LoVo (cell line): ENCODE measurements at regions not wholly inside any gene's neighbourhood (a gene's known extent, or its start where the extent isn't known, plus 50 kb on each side); places are given as distances from the start of the nearest gene placed in this dataset.
A peak's percentile ranks its signal among the peaks of the same experiment; 100 is the strongest.

Experiments used
- DNase-seq: peaks from one replicate; pipeline ENCODE4 v3.0.0-alpha.2; 2016; ENCODE audit warnings: low spot score

DNA sequence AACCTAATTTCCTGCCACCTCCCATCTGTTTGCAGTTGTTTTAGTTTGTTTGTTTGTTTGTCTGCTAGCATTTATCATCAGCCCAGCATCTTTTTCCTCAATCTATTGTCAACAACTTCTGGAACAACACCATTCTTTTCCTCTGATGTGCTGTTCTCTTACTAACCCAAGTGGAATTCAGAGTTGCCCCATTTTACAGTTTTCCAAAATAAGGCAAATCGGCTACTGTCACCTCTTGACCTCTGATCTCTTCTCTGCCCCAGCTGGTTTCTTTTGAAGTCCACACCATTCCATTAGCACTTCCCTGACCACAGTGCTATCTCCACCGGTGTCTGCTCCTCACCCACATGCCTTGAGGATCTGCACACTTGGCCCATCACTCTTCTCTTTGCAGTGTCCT lies 102.4 kb downstream of the EFNB2 start:
- DNase-seq = peak; percentile 6

- DNase-seq = peak; percentile 65
Observed at GRCh38 chr13:106432636-106433035, 102.8 kb downstream of the EFNB2 start.

- no peak for DNase-seq
Observed at GRCh38 chr13:106426909-106427308, 108.6 kb downstream of the EFNB2 start.

GRCh38 chr13:106425661-106426060 lies 109.8 kb downstream of the EFNB2 start:
- DNase-seq = no peak

- DNase-seq = no peak
Observed at GRCh38 chr13:106424805-106425204, 110.7 kb downstream of the EFNB2 start.

DNA sequence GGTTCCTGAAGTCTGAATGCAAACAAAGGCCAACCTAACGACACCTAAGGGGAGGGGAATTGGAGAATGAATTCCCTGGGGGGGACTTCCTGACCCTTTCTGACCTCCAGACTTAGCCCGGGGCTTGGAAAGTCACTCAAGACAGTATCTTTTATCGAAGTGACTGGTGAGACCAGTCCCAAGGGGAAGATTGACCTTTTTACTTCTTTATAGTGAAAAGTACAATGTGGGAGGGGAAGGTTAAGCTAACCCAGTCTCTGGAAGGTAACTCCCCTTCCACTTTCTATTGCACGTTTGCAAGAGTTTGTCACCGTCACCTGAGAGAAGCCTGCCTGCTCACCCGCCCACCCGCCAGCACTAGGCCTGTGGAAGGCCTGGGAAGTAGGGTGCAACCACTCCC lies 111.9 kb downstream of the EFNB2 start:
- no peak for DNase-seq

DNA sequence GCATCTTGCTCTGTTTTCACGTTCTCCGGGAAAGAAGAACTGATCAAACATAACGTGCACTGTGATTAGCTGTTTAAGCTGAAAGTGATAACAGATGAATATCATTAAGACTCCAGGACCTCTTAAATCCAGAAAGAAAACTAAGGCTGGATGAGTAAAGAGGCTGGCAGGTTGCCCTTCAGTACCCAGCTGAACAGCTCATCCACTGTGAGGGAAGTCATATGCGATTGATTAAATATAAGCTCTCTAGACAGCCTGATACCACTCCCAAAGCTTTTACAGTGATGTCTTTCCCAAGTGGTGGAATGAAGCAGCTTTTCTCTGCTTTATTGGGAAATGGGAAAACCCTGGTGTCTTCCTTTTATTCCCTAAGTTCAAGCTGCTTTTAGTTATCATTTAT lies 116.9 kb downstream of the EFNB2 start:
- DNase-seq = no peak

- no peak for DNase-seq
Observed at GRCh38 chr13:106417467-106418110, 117.9 kb downstream of the EFNB2 start.

DNA sequence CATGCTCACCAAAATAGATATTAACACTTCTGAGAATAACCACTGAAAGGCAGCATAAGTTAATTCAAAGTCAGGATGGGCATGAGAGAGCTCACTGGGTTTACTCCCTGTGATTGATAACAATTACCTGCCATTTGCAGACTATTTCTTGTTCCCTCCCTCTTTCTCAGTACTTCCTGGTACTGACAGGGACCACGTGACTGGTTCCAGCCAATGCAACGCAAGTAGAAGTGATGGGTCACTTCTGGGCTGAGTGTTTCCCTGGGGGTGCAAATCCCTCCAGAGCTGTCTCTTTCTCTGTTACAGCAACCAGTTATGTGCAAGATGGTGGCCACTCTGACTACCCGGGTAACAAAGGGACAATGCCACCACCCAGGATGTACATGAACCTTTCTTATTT lies 118.8 kb downstream of the EFNB2 start:
- DNase-seq = no peak

- no peak for DNase-seq
Observed at GRCh38 chr13:106415971-106416370, 119.5 kb downstream of the EFNB2 start.

GRCh38 chr13:106415442-106415841 lies 120.0 kb downstream of the EFNB2 start:
- no peak for DNase-seq

DNA sequence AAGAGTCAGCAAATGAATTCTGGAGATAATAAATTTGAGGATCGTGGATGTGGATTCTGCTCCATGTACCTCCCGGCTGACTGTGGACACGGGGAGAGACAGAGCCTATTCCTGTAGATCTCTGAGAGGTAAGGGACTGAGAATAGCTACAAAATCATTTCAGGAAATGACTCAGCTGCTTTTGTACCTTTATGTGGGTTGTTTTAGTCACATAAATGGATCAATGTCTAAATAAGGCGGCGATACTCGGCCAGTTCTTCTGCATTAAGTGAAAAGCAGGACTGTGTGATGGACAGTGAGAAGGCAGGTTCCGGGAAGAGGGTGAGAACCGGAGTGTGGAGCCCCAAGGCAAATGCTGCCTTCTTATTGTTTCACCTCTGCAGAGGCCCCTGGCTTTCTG lies 128.1 kb downstream of the EFNB2 start:
- no peak for DNase-seq

DNA sequence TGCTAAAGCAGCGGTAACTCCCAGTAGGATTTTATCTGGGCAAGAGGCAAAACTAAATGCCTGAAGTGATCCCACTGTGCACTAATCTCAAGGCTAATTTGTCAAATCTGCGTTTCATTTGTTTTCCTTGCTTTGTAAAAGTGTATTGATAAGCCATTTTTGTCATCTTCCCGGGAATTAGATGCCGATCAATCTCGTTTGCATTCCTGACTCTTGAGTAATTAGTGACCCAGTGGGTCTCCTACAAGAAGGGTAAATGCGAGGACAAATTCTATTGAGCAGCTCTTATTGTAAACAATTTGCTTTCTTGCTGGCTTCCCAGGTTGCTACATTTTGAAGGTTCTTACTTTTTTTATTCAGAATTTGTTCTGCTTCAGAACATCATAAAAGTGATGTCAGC lies 129.7 kb downstream of the EFNB2 start:
- DNase-seq = no peak

GRCh38 chr13:106403280-106403679 lies 132.2 kb downstream of the EFNB2 start:
- DNase-seq = no peak

DNA sequence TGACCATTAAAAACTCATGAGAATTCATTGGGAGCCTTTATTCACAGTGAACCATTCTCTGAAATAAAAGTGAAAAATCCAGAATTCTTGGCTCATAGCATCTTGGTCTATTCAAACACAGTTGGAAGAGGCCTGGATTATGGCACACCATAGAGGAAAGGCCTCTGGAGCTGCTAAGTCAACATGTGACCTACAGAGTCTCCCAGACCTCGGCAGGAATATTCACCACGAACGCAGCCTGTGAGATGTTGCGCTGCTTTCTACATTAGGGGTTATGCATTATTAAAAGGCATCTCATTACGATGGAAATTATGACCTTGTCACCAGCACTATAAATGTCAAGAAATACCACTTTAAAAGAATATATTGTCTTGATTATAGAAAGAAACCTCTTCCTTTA lies 132.6 kb downstream of the EFNB2 start:
- no peak for DNase-seq

DNA sequence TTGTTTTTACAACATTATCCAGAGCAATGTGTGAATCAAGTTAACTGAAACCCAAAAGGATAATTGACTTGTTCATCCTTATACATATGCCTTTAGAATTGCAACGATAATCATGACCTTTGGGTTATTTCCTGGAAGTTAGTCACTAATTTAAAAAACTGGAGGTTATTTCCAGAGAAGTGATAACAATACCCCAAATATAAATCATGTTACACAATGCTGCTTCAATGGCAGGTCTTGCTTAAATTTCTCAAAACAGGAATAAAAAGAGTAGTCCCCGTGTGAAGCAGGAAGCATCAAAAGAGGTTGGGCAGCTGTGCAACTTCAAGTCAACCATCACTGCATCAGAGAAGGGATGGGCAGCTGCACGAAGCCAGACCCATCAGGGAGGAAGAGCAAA lies 134.4 kb downstream of the EFNB2 start:
- no peak for DNase-seq

DNA sequence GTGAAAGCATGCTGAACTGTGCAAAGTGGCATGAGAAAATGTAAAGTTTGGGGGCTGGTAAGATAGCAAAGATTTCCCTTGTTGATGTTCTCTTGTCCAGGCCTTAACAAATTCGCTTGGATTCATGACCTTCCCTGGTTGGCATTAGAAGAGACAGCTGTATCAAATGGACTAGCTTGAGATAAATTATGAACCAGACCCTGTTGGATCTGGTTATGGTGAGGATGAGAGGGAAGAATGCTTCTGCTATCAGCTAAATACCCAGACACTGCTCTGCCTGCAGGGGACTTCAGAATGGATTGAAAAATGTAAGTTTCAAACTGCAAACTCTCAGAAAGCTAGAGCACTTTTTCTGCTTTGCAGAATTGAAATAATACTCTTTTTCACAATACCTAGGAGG lies 135.2 kb downstream of the EFNB2 start:
- no peak for DNase-seq

- DNase-seq = no peak
Observed at GRCh38 chr13:106398289-106398688, 137.2 kb downstream of the EFNB2 start.

DNA sequence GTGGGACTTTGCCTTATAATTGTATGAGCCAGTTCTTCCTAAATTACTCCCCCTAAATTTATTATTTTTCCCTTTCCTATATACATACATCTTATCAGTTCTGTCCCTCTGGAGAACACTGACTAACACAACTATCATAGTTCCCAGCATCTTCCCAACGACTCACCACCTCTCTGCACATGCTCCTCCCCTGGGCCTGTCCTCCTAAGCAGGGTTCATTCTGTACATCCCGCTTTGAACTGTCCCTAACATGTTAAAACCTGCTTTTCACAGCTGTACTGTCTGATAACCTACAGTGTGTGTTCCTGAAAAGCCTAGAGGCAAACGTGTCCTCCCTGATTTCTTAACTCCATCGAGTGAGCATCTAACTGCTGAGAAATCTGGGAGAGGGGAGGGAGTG lies 141.7 kb downstream of the EFNB2 start:
- no peak for DNase-seq

DNA sequence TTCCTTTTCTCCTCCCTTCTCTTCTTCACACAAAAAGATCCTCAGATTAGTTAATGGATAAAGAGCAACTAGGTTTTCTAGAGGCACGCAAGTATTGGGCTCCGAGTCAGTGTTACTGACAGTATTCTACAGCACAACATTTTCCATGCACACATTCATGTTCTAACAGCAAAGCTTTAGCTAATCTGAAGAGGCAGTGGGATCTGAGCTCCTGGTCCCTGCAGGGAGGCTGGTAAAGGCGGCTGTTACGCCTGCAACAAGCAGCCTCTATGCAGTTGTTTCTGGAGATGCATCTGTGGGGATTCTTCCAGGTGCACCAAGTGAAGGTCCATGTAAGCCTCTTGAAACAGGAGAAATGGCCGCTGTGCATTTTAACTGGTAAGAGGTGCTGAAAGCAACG lies 143.8 kb downstream of the EFNB2 start:
- DNase-seq = no peak

- DNase-seq = no peak
Observed at GRCh38 chr13:106391271-106391670, 144.2 kb downstream of the EFNB2 start.

- no peak for DNase-seq
Observed at GRCh38 chr13:106390367-106390766, 145.1 kb downstream of the EFNB2 start.

DNA sequence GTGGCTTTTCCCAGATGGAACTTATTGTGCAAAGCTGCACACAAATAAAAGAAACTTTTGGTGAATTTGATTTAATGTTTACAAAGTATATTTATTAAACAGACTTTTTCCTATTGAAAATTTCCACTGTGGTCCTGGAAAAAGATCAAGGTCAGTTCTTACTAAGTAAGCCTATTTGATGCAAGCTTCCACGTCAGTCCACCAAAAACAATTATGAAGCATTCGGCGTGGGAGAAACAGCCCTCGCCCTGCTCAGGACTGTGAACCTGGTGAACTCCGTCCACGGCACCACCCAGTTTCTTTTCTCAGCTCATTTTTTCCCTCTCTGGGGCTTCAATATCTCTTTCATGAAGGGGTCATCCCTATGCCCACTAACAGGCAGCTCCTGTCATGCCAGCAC lies 149.8 kb downstream of the EFNB2 start:
- no peak for DNase-seq

DNA sequence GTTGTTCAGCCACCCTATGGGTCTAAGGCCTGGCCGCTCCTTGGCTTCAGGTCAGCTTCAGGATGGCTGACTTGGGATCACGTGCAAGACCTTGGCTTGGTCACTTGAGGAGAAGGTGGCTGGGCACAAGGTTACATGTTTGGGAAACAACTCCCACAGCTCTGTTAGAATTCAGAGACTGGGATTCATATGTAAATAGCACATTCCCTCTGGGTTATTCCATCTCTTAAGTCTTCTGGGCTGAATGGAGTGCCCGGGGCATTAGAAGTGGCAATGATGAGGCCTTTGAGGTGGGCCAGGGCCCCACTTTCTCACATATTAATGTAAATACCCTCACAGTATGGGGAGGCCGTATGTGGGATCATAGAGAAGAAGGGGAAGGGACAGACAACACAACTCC lies 150.9 kb downstream of the EFNB2 start:
- no peak for DNase-seq

- DNase-seq = no peak
Observed at GRCh38 chr13:106383791-106384190, 151.7 kb downstream of the EFNB2 start.
